Liver (tissue), 3 donors: ENCODE measurements at regions not wholly inside any gene's neighbourhood (a gene's known extent, or its start where the extent isn't known, plus 50 kb on each side); places are given as distances from the start of the nearest gene placed in this dataset.

ENCODE experiments used
- EGR1 ChIP-seq, 2 donors: IDR thresholded peaks; 2 replicates each; pipeline ENCODE4 v1.6.1; 2016 to 2018; ENCODE audit warnings: antibody characterized with exemption in 2 of 2, low read depth in 2 of 2
- FOXA1 ChIP-seq: IDR thresholded peaks from 2 replicates; pipeline ENCODE4 v1.6.1; 2016; ENCODE audit warnings: antibody characterized with exemption
- GABPA ChIP-seq, 2 donors: IDR thresholded peaks in 1 of 2; conservative IDR thresholded peaks in 1 of 2; 2 replicates each; pipeline ENCODE4 v1.6.1; 2016; ENCODE audit warnings: antibody characterized with exemption in 2 of 2, mild to moderate bottlenecking in 1 of 2, moderate library complexity in 1 of 2
- JUND ChIP-seq, 2 donors: IDR thresholded peaks; 2 replicates each; pipeline ENCODE4 v1.6.1; 2016; ENCODE audit warnings: antibody characterized with exemption in 2 of 2
- RAD21 ChIP-seq, 2 donors: IDR thresholded peaks; 2 replicates each; pipeline ENCODE4 v1.6.1; 2016; ENCODE audit warnings: antibody characterized with exemption in 2 of 2, mild to moderate bottlenecking in 2 of 2
- SP1 ChIP-seq: IDR thresholded peaks from 2 replicates; pipeline ENCODE4 v1.6.1; 2018; ENCODE audit warnings: antibody characterized with exemption, mild to moderate bottlenecking
- TAF1 ChIP-seq: conservative IDR thresholded peaks from 2 replicates; pipeline ENCODE4 v1.6.1; 2016; ENCODE audit warnings: antibody characterized with exemption, mild to moderate bottlenecking
- YY1 ChIP-seq: IDR thresholded peaks from 2 replicates; pipeline ENCODE4 v1.6.1; 2016; ENCODE audit warnings: antibody characterized with exemption, mild to moderate bottlenecking
- TF ChIP-seq, protein P1 (sequence below): fragments of 150-350 bp; IDR thresholded peaks from 2 replicates; pipeline ENCODE4 v1.5.1; 2017; ENCODE audit warnings: improper control_type of control experiment, low read depth, low read length; ENCODE audit not compliant: missing input control
- TF ChIP-seq, protein P2 (sequence below): IDR thresholded peaks from 2 replicates; pipeline ENCODE4 v1.6.1; 2016; ENCODE audit warnings: antibody characterized with exemption
- TF ChIP-seq, protein P3 (sequence below): IDR thresholded peaks from 2 replicates; pipeline ENCODE4 v1.6.1; 2016; ENCODE audit warnings: antibody characterized with exemption
- TF ChIP-seq, protein P4 (sequence below): IDR thresholded peaks from 2 replicates; pipeline ENCODE4 v1.6.1; 2016; ENCODE audit warnings: antibody characterized with exemption, mild to moderate bottlenecking
- donor health status: healthy.
- donor health status: healthy.

DNA sequence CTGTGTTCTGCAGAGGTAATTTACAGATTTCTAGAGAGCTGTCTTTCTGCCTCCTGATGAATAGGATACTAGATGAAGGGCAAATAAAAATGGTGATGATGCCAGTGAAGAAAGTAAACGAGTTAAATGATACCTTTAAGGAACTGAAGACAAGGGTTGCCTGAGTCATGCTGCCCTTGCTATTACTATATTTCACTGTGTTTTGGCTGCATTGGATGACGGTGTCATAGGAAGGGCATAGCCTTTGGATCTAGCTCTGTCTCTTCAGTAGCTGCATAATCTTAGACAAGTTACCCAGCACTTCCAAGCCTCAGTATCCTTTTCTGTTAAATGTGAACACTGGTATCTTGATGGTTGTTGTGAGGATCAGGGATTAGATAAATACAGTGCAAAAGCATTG, 131.5 kb upstream of the FGGY start:
- TF ChIP-seq, protein P1, sequence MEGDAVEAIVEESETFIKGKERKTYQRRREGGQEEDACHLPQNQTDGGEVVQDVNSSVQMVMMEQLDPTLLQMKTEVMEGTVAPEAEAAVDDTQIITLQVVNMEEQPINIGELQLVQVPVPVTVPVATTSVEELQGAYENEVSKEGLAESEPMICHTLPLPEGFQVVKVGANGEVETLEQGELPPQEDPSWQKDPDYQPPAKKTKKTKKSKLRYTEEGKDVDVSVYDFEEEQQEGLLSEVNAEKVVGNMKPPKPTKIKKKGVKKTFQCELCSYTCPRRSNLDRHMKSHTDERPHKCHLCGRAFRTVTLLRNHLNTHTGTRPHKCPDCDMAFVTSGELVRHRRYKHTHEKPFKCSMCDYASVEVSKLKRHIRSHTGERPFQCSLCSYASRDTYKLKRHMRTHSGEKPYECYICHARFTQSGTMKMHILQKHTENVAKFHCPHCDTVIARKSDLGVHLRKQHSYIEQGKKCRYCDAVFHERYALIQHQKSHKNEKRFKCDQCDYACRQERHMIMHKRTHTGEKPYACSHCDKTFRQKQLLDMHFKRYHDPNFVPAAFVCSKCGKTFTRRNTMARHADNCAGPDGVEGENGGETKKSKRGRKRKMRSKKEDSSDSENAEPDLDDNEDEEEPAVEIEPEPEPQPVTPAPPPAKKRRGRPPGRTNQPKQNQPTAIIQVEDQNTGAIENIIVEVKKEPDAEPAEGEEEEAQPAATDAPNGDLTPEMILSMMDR, result no peak
- no peak for TF ChIP-seq GABPA (IDR thresholded peaks at IDR 0.05 in 1 of 2, conservative IDR thresholded peaks at IDR 0.05 in 1 of 2)
- no peak for TF ChIP-seq RAD21 (IDR thresholded peaks at IDR 0.05)
- TF ChIP-seq YY1, result no peak
- no peak for TF ChIP-seq TAF1
- no peak for TF ChIP-seq EGR1 (IDR thresholded peaks at IDR 0.05; ENCODE audit: low read depth in 2 of 2)
- TF ChIP-seq, protein P2, sequence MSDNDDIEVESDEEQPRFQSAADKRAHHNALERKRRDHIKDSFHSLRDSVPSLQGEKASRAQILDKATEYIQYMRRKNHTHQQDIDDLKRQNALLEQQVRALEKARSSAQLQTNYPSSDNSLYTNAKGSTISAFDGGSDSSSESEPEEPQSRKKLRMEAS, result no peak
- no peak for TF ChIP-seq FOXA1
- TF ChIP-seq SP1, result no peak
- TF ChIP-seq, protein P3, sequence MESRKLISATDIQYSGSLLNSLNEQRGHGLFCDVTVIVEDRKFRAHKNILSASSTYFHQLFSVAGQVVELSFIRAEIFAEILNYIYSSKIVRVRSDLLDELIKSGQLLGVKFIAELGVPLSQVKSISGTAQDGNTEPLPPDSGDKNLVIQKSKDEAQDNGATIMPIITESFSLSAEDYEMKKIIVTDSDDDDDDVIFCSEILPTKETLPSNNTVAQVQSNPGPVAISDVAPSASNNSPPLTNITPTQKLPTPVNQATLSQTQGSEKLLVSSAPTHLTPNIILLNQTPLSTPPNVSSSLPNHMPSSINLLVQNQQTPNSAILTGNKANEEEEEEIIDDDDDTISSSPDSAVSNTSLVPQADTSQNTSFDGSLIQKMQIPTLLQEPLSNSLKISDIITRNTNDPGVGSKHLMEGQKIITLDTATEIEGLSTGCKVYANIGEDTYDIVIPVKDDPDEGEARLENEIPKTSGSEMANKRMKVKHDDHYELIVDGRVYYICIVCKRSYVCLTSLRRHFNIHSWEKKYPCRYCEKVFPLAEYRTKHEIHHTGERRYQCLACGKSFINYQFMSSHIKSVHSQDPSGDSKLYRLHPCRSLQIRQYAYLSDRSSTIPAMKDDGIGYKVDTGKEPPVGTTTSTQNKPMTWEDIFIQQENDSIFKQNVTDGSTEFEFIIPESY, result no peak
- TF ChIP-seq, protein P4, sequence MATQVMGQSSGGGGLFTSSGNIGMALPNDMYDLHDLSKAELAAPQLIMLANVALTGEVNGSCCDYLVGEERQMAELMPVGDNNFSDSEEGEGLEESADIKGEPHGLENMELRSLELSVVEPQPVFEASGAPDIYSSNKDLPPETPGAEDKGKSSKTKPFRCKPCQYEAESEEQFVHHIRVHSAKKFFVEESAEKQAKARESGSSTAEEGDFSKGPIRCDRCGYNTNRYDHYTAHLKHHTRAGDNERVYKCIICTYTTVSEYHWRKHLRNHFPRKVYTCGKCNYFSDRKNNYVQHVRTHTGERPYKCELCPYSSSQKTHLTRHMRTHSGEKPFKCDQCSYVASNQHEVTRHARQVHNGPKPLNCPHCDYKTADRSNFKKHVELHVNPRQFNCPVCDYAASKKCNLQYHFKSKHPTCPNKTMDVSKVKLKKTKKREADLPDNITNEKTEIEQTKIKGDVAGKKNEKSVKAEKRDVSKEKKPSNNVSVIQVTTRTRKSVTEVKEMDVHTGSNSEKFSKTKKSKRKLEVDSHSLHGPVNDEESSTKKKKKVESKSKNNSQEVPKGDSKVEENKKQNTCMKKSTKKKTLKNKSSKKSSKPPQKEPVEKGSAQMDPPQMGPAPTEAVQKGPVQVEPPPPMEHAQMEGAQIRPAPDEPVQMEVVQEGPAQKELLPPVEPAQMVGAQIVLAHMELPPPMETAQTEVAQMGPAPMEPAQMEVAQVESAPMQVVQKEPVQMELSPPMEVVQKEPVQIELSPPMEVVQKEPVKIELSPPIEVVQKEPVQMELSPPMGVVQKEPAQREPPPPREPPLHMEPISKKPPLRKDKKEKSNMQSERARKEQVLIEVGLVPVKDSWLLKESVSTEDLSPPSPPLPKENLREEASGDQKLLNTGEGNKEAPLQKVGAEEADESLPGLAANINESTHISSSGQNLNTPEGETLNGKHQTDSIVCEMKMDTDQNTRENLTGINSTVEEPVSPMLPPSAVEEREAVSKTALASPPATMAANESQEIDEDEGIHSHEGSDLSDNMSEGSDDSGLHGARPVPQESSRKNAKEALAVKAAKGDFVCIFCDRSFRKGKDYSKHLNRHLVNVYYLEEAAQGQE, result no peak
- TF ChIP-seq JUND (IDR thresholded peaks at IDR 0.05), result no peak
